IMR-90 (cell line): ENCODE measurements at regions not wholly inside any gene's neighbourhood (a gene's known extent, or its start where the extent isn't known, plus 50 kb on each side); places are given as distances from the start of the nearest gene placed in this dataset.

ENCODE experiments used
- ATAC-seq: fragments of 200-7000 bp; cut with Tn5 transposase; 2 replicates; pipeline ENCODE4 v1.9.1; 2020; ENCODE audit warnings: low read depth, mild to moderate bottlenecking, moderate library complexity
- BruUV-seq: library from RNA; stranded (reverse); fragments of 400-500 nt; replicated peaks from 2 replicates; lab custom pipeline; 2021; lab: Mats Ljungman, UMichigan
- CTCF ChIA-PET: fragments of 300-600 bp; formaldehyde crosslinking; extraction: SDS; loops from one replicate; lab custom pipeline; 2021; ENCODE audit warnings: antibody characterized with exemption; lab: Yijun Ruan, JAX
- POLR2A ChIA-PET: fragments of 300-600 bp; sonication (Branson Sonifier 250); formaldehyde crosslinking; loops from one replicate; lab custom pipeline; 2022; ENCODE audit warnings: antibody characterized with exemption; ENCODE audit not compliant: unreplicated experiment; lab: Charles Lee
- DNase-seq: peaks from one replicate; pipeline ENCODE4 v3.0.0; 2013
- H2AFZ ChIP-seq: replicated peaks from 2 replicates; pipeline ENCODE3; 2013; ENCODE audit warnings: low read length, mild to moderate bottlenecking; ENCODE audit not compliant: poor library complexity
- H2AK5ac ChIP-seq: 2 replicates; pipeline ENCODE4 v1.6.1; 2013; ENCODE audit warnings: low read depth, low read length, inconsistent platforms
- H2AK9ac ChIP-seq: replicated peaks from 2 replicates; pipeline ENCODE3; 2013; ENCODE audit warnings: mild to moderate bottlenecking, low read depth, low read length, moderate library complexity; ENCODE audit not compliant: poor library complexity
- H2BK120ac ChIP-seq: 2 replicates; pipeline ENCODE4 v1.6.1; 2013; ENCODE audit warnings: low read depth, low read length, inconsistent platforms
- H2BK15ac ChIP-seq: 3 replicates; pipeline ENCODE4 v1.6.1; 2013; ENCODE audit warnings: low read depth, low read length, inconsistent platforms
- H2BK20ac ChIP-seq: 2 replicates; pipeline ENCODE4 v1.6.1; 2013; ENCODE audit warnings: low read depth, mild to moderate bottlenecking, inconsistent platforms, low read length, moderate library complexity
- H2BK5ac ChIP-seq: 2 replicates; pipeline ENCODE4 v1.6.1; 2013; ENCODE audit warnings: mild to moderate bottlenecking, low read depth, low read length, inconsistent platforms; ENCODE audit not compliant: poor library complexity, severe bottlenecking
- H3K14ac ChIP-seq: replicated peaks from 2 replicates; pipeline ENCODE4 v1.6.1; 2013; ENCODE audit warnings: low read depth, low read length, inconsistent platforms
- H3K18ac ChIP-seq: 2 replicates; pipeline ENCODE4 v1.6.1; 2013; ENCODE audit warnings: low read depth, low read length, control low read depth
- H3K23ac ChIP-seq: 2 replicates; pipeline ENCODE4 v1.6.1; 2013; ENCODE audit warnings: low read depth, low read length, inconsistent platforms
- H3K27ac ChIP-seq: 2 replicates; pipeline ENCODE4 v1.5.1; 2013; ENCODE audit warnings: mild to moderate bottlenecking, control low read depth, low read length; ENCODE audit not compliant: insufficient read depth
- H3K27me3 ChIP-seq: 2 replicates; pipeline ENCODE4 v1.6.1; 2013; ENCODE audit warnings: low read length; ENCODE audit not compliant: control insufficient read depth, insufficient read depth
- H3K36me3 ChIP-seq: 2 replicates; pipeline ENCODE4 v1.6.1; 2013; ENCODE audit warnings: low read length, mixed read lengths; ENCODE audit not compliant: control insufficient read depth, insufficient read depth
- H3K4ac ChIP-seq: 2 replicates; pipeline ENCODE4 v1.6.1; 2013; ENCODE audit warnings: low read depth, low read length, inconsistent platforms
- H3K4me1 ChIP-seq: 2 replicates; pipeline ENCODE4 v1.6.1; 2013; ENCODE audit warnings: low read length, mixed read lengths; ENCODE audit not compliant: control insufficient read depth, insufficient read depth
- H3K4me2 ChIP-seq: 2 replicates; pipeline ENCODE4 v1.6.1; 2013; ENCODE audit warnings: low read depth, mild to moderate bottlenecking, control low read depth, low read length, moderate library complexity
- H3K4me3 ChIP-seq: 2 replicates; pipeline ENCODE4 v1.5.1; 2013; ENCODE audit warnings: low read depth, mild to moderate bottlenecking, control low read depth, low read length, moderate library complexity; ENCODE audit not compliant: insufficient read depth
- H3K56ac ChIP-seq: 2 replicates; pipeline ENCODE4 v1.6.1; 2013; ENCODE audit warnings: low read length, inconsistent platforms; ENCODE audit not compliant: insufficient read depth; ENCODE audit errors: extremely low read depth
- H3K79me1 ChIP-seq, 2 experiments: 2 replicates each; pipeline ENCODE4 v1.6.1; 2013; ENCODE audit warnings: low read length in 2 of 2, inconsistent platforms in 1 of 2, low read depth in 1 of 2
- H3K9ac ChIP-seq: 2 replicates; pipeline ENCODE4 v1.6.1; 2013; ENCODE audit warnings: low read depth, low read length, control low read depth
- H3K9me1 ChIP-seq: 2 replicates; pipeline ENCODE4 v1.6.1; 2013; ENCODE audit warnings: low read length, inconsistent platforms; ENCODE audit not compliant: insufficient read depth
- H3K9me3 ChIP-seq: 2 replicates; pipeline ENCODE4 v1.6.1; 2013; ENCODE audit warnings: low read length; ENCODE audit not compliant: control insufficient read depth, insufficient read depth
- H4K20me1 ChIP-seq: 2 replicates; pipeline ENCODE4 v1.6.1; 2013; ENCODE audit warnings: low read length, inconsistent platforms; ENCODE audit not compliant: insufficient read depth
- H4K5ac ChIP-seq: 2 replicates; pipeline ENCODE4 v1.6.1; 2013; ENCODE audit warnings: mild to moderate bottlenecking, low read depth, low read length, control low read depth
- H4K8ac ChIP-seq, 2 experiments: 2 replicates each; pipeline ENCODE4 v1.6.1; 2013; ENCODE audit warnings: low read depth in 2 of 2, low read length in 2 of 2, control low read depth in 1 of 2, inconsistent platforms in 1 of 2
- H4K91ac ChIP-seq: 2 replicates; pipeline ENCODE4 v1.6.1; 2013; ENCODE audit warnings: low read depth, low read length, inconsistent platforms; ENCODE audit not compliant: insufficient read depth
- MAZ ChIP-seq: IDR thresholded peaks from 2 replicates; pipeline ENCODE4 v1.6.1; 2012; ENCODE audit warnings: low read depth, mild to moderate bottlenecking, low read length, improper control_type of control experiment, moderate library complexity, borderline replicate concordance
- dilution Hi-C: fragments of 300-500 bp; cut with HindIII; formaldehyde crosslinking; loops from one replicate; pipeline ENCODE4 v1.14.3; 2018; ENCODE audit warnings: low sequenced_read_pairs; ENCODE audit not compliant: unreplicated experiment
- in situ Hi-C: fragments of 300-500 bp; cut with MboI; formaldehyde crosslinking; loops from 3 replicates; pipeline ENCODE4 v1.14.3; 2019; ENCODE audit warnings: low sequenced_read_pairs, inconsistent platforms, mixed read lengths
- intact Hi-C: fragments of 100-400 bp; cut with micrococcal nuclease; formaldehyde crosslinking; loops from 2 replicates; pipeline ENCODE4 v1.10.0; 2022
- TF ChIP-seq, protein P1 (sequence below): fragments of 150-350 bp; IDR thresholded peaks from 2 replicates; pipeline ENCODE4 v1.6.1; 2017; ENCODE audit warnings: mild to moderate bottlenecking, antibody characterized with exemption, low read length, low read depth

DNA sequence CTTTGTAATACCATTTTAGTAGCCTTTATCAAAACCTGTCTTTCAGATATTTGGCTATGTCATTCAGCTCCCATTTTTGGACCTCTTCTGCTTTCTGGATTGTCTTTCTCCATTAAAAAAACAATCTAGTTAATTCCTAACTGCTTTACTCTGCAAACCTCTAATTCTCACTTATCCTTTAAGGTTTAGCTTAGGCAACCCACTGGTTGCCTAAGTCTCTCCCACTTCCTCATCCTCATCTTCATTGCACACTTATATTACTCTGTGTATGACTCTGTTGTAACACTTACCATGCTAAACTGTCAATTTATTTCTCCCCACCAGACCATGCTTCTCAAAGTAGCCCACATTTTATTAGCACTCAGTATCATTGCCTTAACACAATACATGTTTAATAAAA lies 205.0 kb upstream of the DMRTA1 start:
- ChIA-PET CTCF (interaction anchor here (0.9 kb wide), 1 partner anchor 233 kb away, joined by 3 read pairs; the partner anchor contains the start of gene CDKN2B), POLR2A (no interaction called here)
- Histone ChIP-seq H4K91ac (no peak overlapping the region), H3K9ac (no peak overlapping the region), H3K27me3 (no peaks in the 10 kb centered on the region), H2AK5ac (no peak overlapping the region), H4K8ac (no peak overlapping the region), H3K4ac (no peak overlapping the region), H2BK20ac (no peak overlapping the region), H2BK15ac (no peak overlapping the region), H3K27ac (no peak overlapping the region), H2AFZ (no peak overlapping the region), H3K23ac (no peak overlapping the region), H3K4me2 (no peak overlapping the region), H3K14ac (no peak overlapping the region), H3K18ac (no peak overlapping the region), H3K56ac (no peak overlapping the region), H3K4me1 (peaks cover 8% of the 10 kb centered on the region), H3K9me3 (no peaks in the 10 kb centered on the region), H4K20me1 (no peaks in the 10 kb centered on the region), H4K5ac (no peak overlapping the region), H3K9me1 (peaks cover 3% of the 10 kb centered on the region), H2AK9ac (no peak overlapping the region), H3K4me3 (no peak overlapping the region), H2BK120ac (no peak overlapping the region), H3K36me3 (no peaks in the 10 kb centered on the region), H3K79me1 (no peaks in the 10 kb centered on the region), H2BK5ac (no peak overlapping the region)
- no peak for DNase-seq
- TF ChIP-seq MAZ, result no peak
- TF ChIP-seq, protein P1, sequence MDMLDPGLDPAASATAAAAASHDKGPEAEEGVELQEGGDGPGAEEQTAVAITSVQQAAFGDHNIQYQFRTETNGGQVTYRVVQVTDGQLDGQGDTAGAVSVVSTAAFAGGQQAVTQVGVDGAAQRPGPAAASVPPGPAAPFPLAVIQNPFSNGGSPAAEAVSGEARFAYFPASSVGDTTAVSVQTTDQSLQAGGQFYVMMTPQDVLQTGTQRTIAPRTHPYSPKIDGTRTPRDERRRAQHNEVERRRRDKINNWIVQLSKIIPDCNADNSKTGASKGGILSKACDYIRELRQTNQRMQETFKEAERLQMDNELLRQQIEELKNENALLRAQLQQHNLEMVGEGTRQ, result no peak
- in situ Hi-C loops, result no loop called here
- no TSS peak for BruUV-seq
- no peak for ATAC-seq
- intact Hi-C loops, result loop anchor here (10.0 kb wide), 1 partner anchor 917 kb away; no protein-coding TSS in a partner anchor
- dilution Hi-C loops, result no loop called here
